Karpas-422 (cell line): ENCODE measurements at regions not wholly inside any gene's neighbourhood (a gene's known extent, or its start where the extent isn't known, plus 50 kb on each side); places are given as distances from the start of the nearest gene placed in this dataset.

Experiments
- DNase-seq: peaks from one replicate; pipeline ENCODE4 v3.0.0-alpha.2; 2015
- H2AFZ ChIP-seq: fragments of 200-600 bp; sonication (generic); 2 replicates; pipeline ENCODE4 v1.6.1; 2014; ENCODE audit warnings: antibody characterized with exemption, low read length, mixed read lengths
- H3K27ac ChIP-seq: fragments of 200-600 bp; sonication (generic); 2 replicates; pipeline ENCODE4 v1.5.1; 2014; ENCODE audit warnings: mild to moderate bottlenecking, low read length, moderate library complexity
- H3K27me3 ChIP-seq: fragments of 200-600 bp; sonication (generic); 2 replicates; pipeline ENCODE4 v1.6.1; 2014; ENCODE audit warnings: low read length, mixed read lengths
- H3K36me3 ChIP-seq: fragments of 200-600 bp; sonication (generic); 2 replicates; pipeline ENCODE4 v1.6.1; 2014; ENCODE audit warnings: low read length, mixed read lengths; ENCODE audit not compliant: insufficient read depth
- H3K4me1 ChIP-seq: fragments of 200-600 bp; sonication (generic); 2 replicates; pipeline ENCODE4 v1.6.1; 2014; ENCODE audit warnings: mild to moderate bottlenecking, low read length, mixed read lengths
- H3K4me2 ChIP-seq: fragments of 200-600 bp; sonication (generic); 2 replicates; pipeline ENCODE4 v1.6.1; 2014; ENCODE audit warnings: low read length, low read depth, mild to moderate bottlenecking; ENCODE audit not compliant: poor library complexity, severe bottlenecking
- H3K4me3 ChIP-seq: fragments of 200-600 bp; sonication (generic); 2 replicates; pipeline ENCODE4 v1.5.1; 2014; ENCODE audit warnings: mild to moderate bottlenecking, antibody characterized with exemption, low read length, mixed read lengths
- H3K79me2 ChIP-seq: fragments of 200-600 bp; sonication (generic); 2 replicates; pipeline ENCODE4 v1.6.1; 2014; ENCODE audit warnings: mild to moderate bottlenecking, low read length, mixed read lengths
- H3K9ac ChIP-seq: fragments of 200-600 bp; sonication (generic); 2 replicates; pipeline ENCODE4 v1.6.0; 2014; ENCODE audit warnings: low read length
- H3K9me2 ChIP-seq: fragments of 200-600 bp; sonication (generic), shearing (Covaris generic); replicated peaks from 2 replicates; pipeline ENCODE4 v1.6.0; 2014; ENCODE audit warnings: mild to moderate bottlenecking, low read length, moderate library complexity; ENCODE audit not compliant: insufficient read depth
- H3K9me3 ChIP-seq: fragments of 300-700, 200-600 bp; sonication (generic); 2 replicates; pipeline ENCODE4 v1.6.1; 2014; ENCODE audit warnings: low read length, mixed read lengths
- H4K20me1 ChIP-seq: fragments of 200-600 bp; sonication (generic); 2 replicates; pipeline ENCODE4 v1.6.1; 2014; ENCODE audit warnings: mild to moderate bottlenecking, antibody characterized with exemption, low read length, low read depth; ENCODE audit not compliant: insufficient read depth

- Histone ChIP-seq H4K20me1 (no peaks in the 10 kb centered on the region), H3K9me3 (peaks cover 18% of the 10 kb centered on the region), H3K9ac (no peak overlapping the region), H3K27me3 (no peaks in the 10 kb centered on the region), H3K9me2 (no peaks in the 10 kb centered on the region), H3K4me1 (no peaks in the 10 kb centered on the region), H3K79me2 (no peaks in the 10 kb centered on the region), H2AFZ (no peak overlapping the region), H3K36me3 (no peaks in the 10 kb centered on the region), H3K27ac (no peak overlapping the region), H3K4me3 (no peak overlapping the region), H3K4me2 (no peak overlapping the region)
- no peak for DNase-seq
Observed at GRCh38 chr12:87085286-87085685, 829.1 kb upstream of the MGAT4C start.

- Histone ChIP-seq H3K9me3 (peaks cover 3% of the 10 kb centered on the region), H3K79me2 (no peaks in the 10 kb centered on the region), H3K27me3 (no peaks in the 10 kb centered on the region), H3K9me2 (no peaks in the 10 kb centered on the region), H3K27ac (no peak overlapping the region), H3K4me1 (no peaks in the 10 kb centered on the region), H2AFZ (no peak overlapping the region), H3K9ac (no peak overlapping the region), H3K4me2 (no peak overlapping the region), H4K20me1 (no peaks in the 10 kb centered on the region), H3K36me3 (no peaks in the 10 kb centered on the region), H3K4me3 (no peak overlapping the region)
- DNase-seq = no peak
Observed at GRCh38 chr12:87082756-87083155, 826.6 kb upstream of the MGAT4C start.

- DNase-seq = no peak
- Histone ChIP-seq H3K79me2 (no peaks in the 10 kb centered on the region), H3K27ac (no peak overlapping the region), H3K4me2 (no peak overlapping the region), H4K20me1 (no peaks in the 10 kb centered on the region), H3K9ac (no peak overlapping the region), H3K36me3 (no peaks in the 10 kb centered on the region), H3K27me3 (no peaks in the 10 kb centered on the region), H3K9me3 (peaks cover 10% of the 10 kb centered on the region), H2AFZ (no peak overlapping the region), H3K4me3 (no peak overlapping the region), H3K9me2 (no peaks in the 10 kb centered on the region), H3K4me1 (no peaks in the 10 kb centered on the region)
Observed at GRCh38 chr12:87074781-87075180, 818.6 kb upstream of the MGAT4C start.

GRCh38 chr12:87066326-87066725 is 810.1 kb upstream of the MGAT4C start:
- no peak overlapping the region for H3K4me2 ChIP-seq
- H3K4me1 ChIP-seq = no peaks in the 10 kb centered on the region
- H3K27me3 ChIP-seq = no peaks in the 10 kb centered on the region
- H3K36me3 ChIP-seq = no peaks in the 10 kb centered on the region
- DNase-seq = no peak
- no peak overlapping the region for H3K4me3 ChIP-seq
- no peaks in the 10 kb centered on the region for H3K79me2 ChIP-seq
- H3K9ac ChIP-seq = no peak overlapping the region
- H3K27ac ChIP-seq = no peak overlapping the region
- H4K20me1 ChIP-seq = no peaks in the 10 kb centered on the region
- no peaks in the 10 kb centered on the region for H3K9me2 ChIP-seq
- no peak overlapping the region for H2AFZ ChIP-seq
- peaks cover 33% of the 10 kb centered on the region for H3K9me3 ChIP-seq

- peaks cover 24% of the 10 kb centered on the region for H3K9me3 ChIP-seq
- no peak overlapping the region for H3K27ac ChIP-seq
- H2AFZ ChIP-seq = no peak overlapping the region
- H3K36me3 ChIP-seq = no peaks in the 10 kb centered on the region
- H3K4me2 ChIP-seq = no peak overlapping the region
- H3K9me2 ChIP-seq = no peaks in the 10 kb centered on the region
- DNase-seq = no peak
- no peak overlapping the region for H3K9ac ChIP-seq
- no peaks in the 10 kb centered on the region for H3K27me3 ChIP-seq
- no peaks in the 10 kb centered on the region for H3K79me2 ChIP-seq
- H3K4me3 ChIP-seq = no peak overlapping the region
- no peaks in the 10 kb centered on the region for H3K4me1 ChIP-seq
- no peaks in the 10 kb centered on the region for H4K20me1 ChIP-seq
Observed at GRCh38 chr12:87059231-87059630, 803.0 kb upstream of the MGAT4C start.

- H3K4me3 ChIP-seq = no peak overlapping the region
- H3K4me2 ChIP-seq = no peak overlapping the region
- no peaks in the 10 kb centered on the region for H4K20me1 ChIP-seq
- no peak overlapping the region for H2AFZ ChIP-seq
- H3K4me1 ChIP-seq = no peaks in the 10 kb centered on the region
- DNase-seq = no peak
- H3K27me3 ChIP-seq = no peaks in the 10 kb centered on the region
- no peak overlapping the region for H3K9ac ChIP-seq
- H3K9me3 ChIP-seq = peaks cover 25% of the 10 kb centered on the region
- H3K79me2 ChIP-seq = no peaks in the 10 kb centered on the region
- no peaks in the 10 kb centered on the region for H3K36me3 ChIP-seq
- H3K27ac ChIP-seq = no peak overlapping the region
- no peaks in the 10 kb centered on the region for H3K9me2 ChIP-seq
Observed at GRCh38 chr12:87054226-87054625, 798.0 kb upstream of the MGAT4C start.

GRCh38 chr12:87051621-87052020 is 795.4 kb upstream of the MGAT4C start:
- Histone ChIP-seq H3K9me2 (no peaks in the 10 kb centered on the region), H3K9ac (no peak overlapping the region), H3K27me3 (no peaks in the 10 kb centered on the region), H3K27ac (no peak overlapping the region), H2AFZ (no peak overlapping the region), H4K20me1 (no peaks in the 10 kb centered on the region), H3K79me2 (no peaks in the 10 kb centered on the region), H3K9me3 (peaks cover 24% of the 10 kb centered on the region), H3K36me3 (no peaks in the 10 kb centered on the region), H3K4me2 (no peak overlapping the region), H3K4me3 (no peak overlapping the region), H3K4me1 (no peaks in the 10 kb centered on the region)
- no peak for DNase-seq

GRCh38 chr12:87047691-87048090 is 791.5 kb upstream of the MGAT4C start:
- H3K27me3 ChIP-seq = no peaks in the 10 kb centered on the region
- H3K27ac ChIP-seq = no peak overlapping the region
- H3K36me3 ChIP-seq = no peaks in the 10 kb centered on the region
- no peaks in the 10 kb centered on the region for H3K4me1 ChIP-seq
- no peaks in the 10 kb centered on the region for H3K9me2 ChIP-seq
- H3K9ac ChIP-seq = no peak overlapping the region
- H3K4me3 ChIP-seq = no peak overlapping the region
- no peak for DNase-seq
- H2AFZ ChIP-seq = no peak overlapping the region
- no peaks in the 10 kb centered on the region for H4K20me1 ChIP-seq
- peaks cover 29% of the 10 kb centered on the region for H3K9me3 ChIP-seq
- no peaks in the 10 kb centered on the region for H3K79me2 ChIP-seq
- H3K4me2 ChIP-seq = no peak overlapping the region

GRCh38 chr12:87039536-87039935 is 783.3 kb upstream of the MGAT4C start:
- H3K27ac ChIP-seq = no peak overlapping the region
- no peaks in the 10 kb centered on the region for H3K79me2 ChIP-seq
- H3K4me1 ChIP-seq = no peaks in the 10 kb centered on the region
- no peak overlapping the region for H2AFZ ChIP-seq
- no peak for DNase-seq
- no peak overlapping the region for H3K9ac ChIP-seq
- no peak overlapping the region for H3K4me3 ChIP-seq
- no peaks in the 10 kb centered on the region for H3K9me2 ChIP-seq
- H3K4me2 ChIP-seq = no peak overlapping the region
- H3K9me3 ChIP-seq = peaks cover 38% of the 10 kb centered on the region
- no peaks in the 10 kb centered on the region for H4K20me1 ChIP-seq
- no peaks in the 10 kb centered on the region for H3K27me3 ChIP-seq
- H3K36me3 ChIP-seq = no peaks in the 10 kb centered on the region
